HUES6 (cell line): ENCODE measurements at regions not wholly inside any gene's neighbourhood (a gene's known extent, or its start where the extent isn't known, plus 50 kb on each side); places are given as distances from the start of the nearest gene placed in this dataset.

Experiments used
- H3K27ac ChIP-seq: 2 replicates; pipeline ENCODE4 v1.7.0; 2013; ENCODE audit warnings: low read depth, mild to moderate bottlenecking, low read length, inconsistent platforms
- H3K27me3 ChIP-seq: 2 replicates; pipeline ENCODE4 v1.6.1; 2013; ENCODE audit warnings: low read length; ENCODE audit not compliant: control insufficient read depth, insufficient read depth
- H3K36me3 ChIP-seq: 2 replicates; pipeline ENCODE4 v1.6.1; 2013; ENCODE audit warnings: low read length; ENCODE audit not compliant: control insufficient read depth, insufficient read depth
- H3K4me1 ChIP-seq: 2 replicates; pipeline ENCODE4 v1.6.1; 2013; ENCODE audit warnings: low read length; ENCODE audit not compliant: control insufficient read depth, insufficient read depth
- H3K4me3 ChIP-seq: 2 replicates; pipeline ENCODE4 v1.5.1; 2013; ENCODE audit warnings: low read depth, low read length
- H3K9ac ChIP-seq: one replicate; pipeline ENCODE4 v1.6.1; 2013; ENCODE audit warnings: mild to moderate bottlenecking, low read length
- H3K9me3 ChIP-seq: 2 replicates; pipeline ENCODE4 v1.6.1; 2013; ENCODE audit warnings: low read depth, low read length; ENCODE audit not compliant: control insufficient read depth, insufficient read depth

GRCh38 chr13:86409466-86410241 is 610.4 kb upstream of the SLITRK6 start:
- H3K4me1 ChIP-seq, result peaks cover 7% of the 10 kb centered on the region; the same call in 1 of the 2 replicates
- no peaks in the 10 kb centered on the region for H3K27me3 ChIP-seq
- no peaks in the 10 kb centered on the region for H3K36me3 ChIP-seq
- H3K27ac ChIP-seq, result no peak overlapping the region
- no peak overlapping the region for H3K4me3 ChIP-seq
- no peaks in the 10 kb centered on the region for H3K9me3 ChIP-seq
- H3K9ac ChIP-seq, result no peak overlapping the region

GRCh38 chr13:86425170-86425815 is 626.1 kb upstream of the SLITRK6 start:
- H3K36me3 ChIP-seq, result no peaks in the 10 kb centered on the region
- no peak overlapping the region for H3K4me3 ChIP-seq
- H3K27ac ChIP-seq, result no peak overlapping the region
- H3K4me1 ChIP-seq, result no peaks in the 10 kb centered on the region
- H3K9ac ChIP-seq, result no peak overlapping the region
- H3K27me3 ChIP-seq, result no peaks in the 10 kb centered on the region
- H3K9me3 ChIP-seq, result peaks cover 2% of the 10 kb centered on the region; the same call in 1 of the 2 replicates

GRCh38 chr13:86426437-86426836 is 627.2 kb upstream of the SLITRK6 start:
- Histone ChIP-seq H3K9ac (no peak overlapping the region), H3K27me3 (no peaks in the 10 kb centered on the region), H3K4me1 (no peaks in the 10 kb centered on the region), H3K4me3 (no peak overlapping the region), H3K9me3 (peaks cover 2% of the 10 kb centered on the region; the same call in 1 of the 2 replicates), H3K36me3 (no peaks in the 10 kb centered on the region), H3K27ac (no peak overlapping the region)

- Histone ChIP-seq H3K36me3 (no peaks in the 10 kb centered on the region), H3K4me1 (no peaks in the 10 kb centered on the region), H3K27ac (no peak overlapping the region), H3K4me3 (no peak overlapping the region), H3K9ac (no peak overlapping the region), H3K27me3 (no peaks in the 10 kb centered on the region), H3K9me3 (peaks cover 21% of the 10 kb centered on the region)
These were observed 630.5 kb upstream of the SLITRK6 start for GRCh38 chr13:86429756-86430155.

DNA sequence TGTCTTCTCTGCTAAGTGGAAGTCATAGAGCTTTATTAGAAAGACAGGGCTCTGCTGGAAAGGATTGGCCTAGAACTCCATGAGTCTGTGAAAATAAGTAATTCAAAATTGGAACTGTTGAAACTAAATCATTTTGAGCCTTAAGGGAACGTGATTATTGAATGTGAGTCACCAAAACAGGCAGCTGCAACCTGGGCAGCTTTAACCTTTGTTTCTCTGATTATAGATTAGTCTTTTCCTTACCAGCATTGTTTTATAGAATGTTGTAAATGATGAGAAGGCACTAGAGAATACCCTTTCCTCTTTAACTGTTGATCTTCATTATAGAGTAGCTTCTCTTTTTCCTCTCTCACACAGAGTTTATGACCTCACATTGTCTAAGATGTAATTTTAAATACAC is 638.8 kb upstream of the SLITRK6 start:
- H3K27ac ChIP-seq, result no peak overlapping the region

DNA sequence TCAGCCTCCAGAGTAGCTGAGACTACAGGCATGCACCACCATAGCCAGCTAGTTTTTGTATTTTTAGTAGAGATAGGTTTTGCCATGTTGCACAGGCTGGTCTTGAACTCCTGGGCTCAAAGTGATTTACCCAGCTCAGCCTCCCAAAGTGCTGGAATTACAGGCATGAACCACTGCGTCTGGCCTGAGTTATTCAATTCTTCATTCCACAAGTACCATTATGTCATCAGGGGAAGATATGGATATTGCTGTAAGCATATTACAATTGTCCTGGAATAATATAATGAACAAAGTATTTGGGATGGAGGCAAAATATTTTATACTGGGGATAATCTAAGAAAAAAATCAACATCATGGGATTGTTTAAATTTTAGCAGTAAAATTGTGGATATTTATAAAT is 646.0 kb upstream of the SLITRK6 start:
- no peaks in the 10 kb centered on the region for H3K27me3 ChIP-seq
- no peak overlapping the region for H3K9ac ChIP-seq
- peaks cover 17% of the 10 kb centered on the region for H3K4me1 ChIP-seq
- H3K4me3 ChIP-seq, result no peak overlapping the region
- no peaks in the 10 kb centered on the region for H3K9me3 ChIP-seq
- H3K36me3 ChIP-seq, result no peaks in the 10 kb centered on the region
- H3K27ac ChIP-seq, result no peak overlapping the region

More for the DNA sequence above, 638.8 kb upstream of the SLITRK6 start:
- no peak overlapping the region for H3K9ac ChIP-seq
- no peak overlapping the region for H3K4me3 ChIP-seq
- H3K9me3 ChIP-seq, result peaks cover 19% of the 10 kb centered on the region
- H3K36me3 ChIP-seq, result no peaks in the 10 kb centered on the region
- no peaks in the 10 kb centered on the region for H3K27me3 ChIP-seq
- no peaks in the 10 kb centered on the region for H3K4me1 ChIP-seq

- Histone ChIP-seq H3K4me3 (no peak overlapping the region), H3K9me3 (no peaks in the 10 kb centered on the region), H3K27me3 (no peaks in the 10 kb centered on the region), H3K4me1 (peaks cover 17% of the 10 kb centered on the region), H3K27ac (peak overlapping the region; percentile 42), H3K36me3 (no peaks in the 10 kb centered on the region), H3K9ac (no peak overlapping the region)
These were observed 646.5 kb upstream of the SLITRK6 start for GRCh38 chr13:86445672-86446071.

DNA sequence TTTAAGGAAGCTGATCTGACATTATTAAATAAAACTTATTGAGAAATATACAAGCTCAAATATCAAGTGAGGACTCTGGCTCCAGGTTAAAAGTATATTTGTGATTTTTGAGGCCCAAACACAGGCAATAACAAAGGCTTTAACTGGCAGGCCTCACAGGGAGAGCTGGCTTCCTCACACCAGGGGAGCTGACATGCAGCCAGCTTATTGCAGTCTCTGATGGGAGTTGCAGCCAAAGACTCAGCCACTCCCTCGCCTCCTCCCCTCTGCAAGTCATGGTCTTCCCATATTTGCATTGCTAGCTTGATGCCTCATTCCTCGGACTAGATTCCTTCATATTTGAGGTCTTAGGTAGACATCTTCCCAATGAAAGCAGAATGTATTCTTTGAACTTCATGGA is 647.1 kb upstream of the SLITRK6 start:
- peak overlapping the region; percentile 42; the same call in 1 of the 2 replicates for H3K27ac ChIP-seq
- no peak overlapping the region for H3K9ac ChIP-seq
- no peaks in the 10 kb centered on the region for H3K27me3 ChIP-seq
- no peaks in the 10 kb centered on the region for H3K9me3 ChIP-seq
- no peaks in the 10 kb centered on the region for H3K36me3 ChIP-seq
- peaks cover 17% of the 10 kb centered on the region for H3K4me1 ChIP-seq
- H3K4me3 ChIP-seq, result no peak overlapping the region

- no peak overlapping the region for H3K9ac ChIP-seq
- no peaks in the 10 kb centered on the region for H3K27me3 ChIP-seq
- no peak overlapping the region for H3K4me3 ChIP-seq
- no peak overlapping the region for H3K27ac ChIP-seq
- peaks cover 17% of the 10 kb centered on the region for H3K4me1 ChIP-seq
- H3K36me3 ChIP-seq, result no peaks in the 10 kb centered on the region
- H3K9me3 ChIP-seq, result no peaks in the 10 kb centered on the region
These were observed 648.3 kb upstream of the SLITRK6 start for GRCh38 chr13:86447479-86447878.

- H3K27me3 ChIP-seq, result no peaks in the 10 kb centered on the region
- H3K9me3 ChIP-seq, result no peaks in the 10 kb centered on the region
- no peak overlapping the region for H3K4me3 ChIP-seq
- no peak overlapping the region for H3K9ac ChIP-seq
- H3K27ac ChIP-seq, result no peak overlapping the region
- no peaks in the 10 kb centered on the region for H3K36me3 ChIP-seq
- H3K4me1 ChIP-seq, result no peaks in the 10 kb centered on the region
These were observed 662.8 kb upstream of the SLITRK6 start for GRCh38 chr13:86462011-86462410.

DNA sequence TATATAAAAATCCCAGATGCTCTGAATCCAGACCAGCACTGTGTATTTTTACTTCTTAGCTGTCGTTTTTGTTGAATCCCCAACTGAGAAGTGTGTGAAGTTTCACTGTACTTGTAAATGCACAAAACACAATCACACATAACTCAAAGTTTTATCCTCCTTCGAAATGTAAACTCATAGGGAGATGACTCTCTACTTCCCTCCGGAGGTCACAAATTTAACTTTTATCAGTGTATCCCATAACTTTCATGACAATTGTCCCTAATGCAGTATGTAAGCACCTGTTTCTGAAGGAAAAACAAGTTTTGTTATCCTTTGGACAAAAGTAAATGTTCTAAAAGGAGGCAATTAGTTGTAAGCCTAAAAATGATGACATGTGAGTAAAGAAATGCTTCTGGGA is 665.0 kb upstream of the SLITRK6 start:
- Histone ChIP-seq H3K4me3 (no peak overlapping the region), H3K9me3 (peaks cover 7% of the 10 kb centered on the region; the same call in 1 of the 2 replicates), H3K4me1 (no peaks in the 10 kb centered on the region), H3K27ac (no peak overlapping the region), H3K27me3 (no peaks in the 10 kb centered on the region), H3K9ac (no peak overlapping the region), H3K36me3 (no peaks in the 10 kb centered on the region)
